ENCODE measurements at regions not wholly inside any gene's neighbourhood (a gene's known extent, or its start where the extent isn't known, plus 50 kb on each side); places are given as distances from the start of the nearest gene placed in this dataset.

DNA sequence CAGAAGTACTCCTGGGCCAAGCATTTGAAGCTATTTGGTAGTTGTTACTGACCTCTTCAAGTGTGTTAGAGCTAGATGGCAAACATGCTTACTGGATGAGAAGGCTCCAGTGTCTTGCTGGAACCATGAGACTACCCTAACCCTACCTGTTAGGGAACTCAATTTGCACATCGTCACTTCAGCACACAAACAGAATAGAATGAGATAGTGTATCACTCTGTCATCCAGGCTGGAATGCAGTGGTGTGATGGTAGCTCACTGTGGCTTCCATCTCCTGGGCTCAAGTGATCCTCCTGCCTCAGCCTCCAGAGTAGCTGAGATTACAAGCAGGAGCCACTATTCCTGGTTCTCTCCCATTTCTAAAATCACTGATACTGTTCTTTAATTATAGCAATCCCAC, 417.0 kb upstream of the ATXN7L3B start:
- no peak for DNase-seq
- Histone ChIP-seq H3K36me3 (replicated peaks) (no peaks in the 10 kb centered on the region), H3K4me3 (ENCODE audit: low read depth, low read length) (no peak overlapping the region), H3K27ac (no peak overlapping the region), H3K27me3 (replicated peaks) (no peaks in the 10 kb centered on the region)
- in situ Hi-C loops (cut with HindIII; ENCODE audit: low pct_ligation_motif_present, low sequenced_read_pairs): no loop called here
- TF ChIP-seq, protein P1, sequence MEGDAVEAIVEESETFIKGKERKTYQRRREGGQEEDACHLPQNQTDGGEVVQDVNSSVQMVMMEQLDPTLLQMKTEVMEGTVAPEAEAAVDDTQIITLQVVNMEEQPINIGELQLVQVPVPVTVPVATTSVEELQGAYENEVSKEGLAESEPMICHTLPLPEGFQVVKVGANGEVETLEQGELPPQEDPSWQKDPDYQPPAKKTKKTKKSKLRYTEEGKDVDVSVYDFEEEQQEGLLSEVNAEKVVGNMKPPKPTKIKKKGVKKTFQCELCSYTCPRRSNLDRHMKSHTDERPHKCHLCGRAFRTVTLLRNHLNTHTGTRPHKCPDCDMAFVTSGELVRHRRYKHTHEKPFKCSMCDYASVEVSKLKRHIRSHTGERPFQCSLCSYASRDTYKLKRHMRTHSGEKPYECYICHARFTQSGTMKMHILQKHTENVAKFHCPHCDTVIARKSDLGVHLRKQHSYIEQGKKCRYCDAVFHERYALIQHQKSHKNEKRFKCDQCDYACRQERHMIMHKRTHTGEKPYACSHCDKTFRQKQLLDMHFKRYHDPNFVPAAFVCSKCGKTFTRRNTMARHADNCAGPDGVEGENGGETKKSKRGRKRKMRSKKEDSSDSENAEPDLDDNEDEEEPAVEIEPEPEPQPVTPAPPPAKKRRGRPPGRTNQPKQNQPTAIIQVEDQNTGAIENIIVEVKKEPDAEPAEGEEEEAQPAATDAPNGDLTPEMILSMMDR (IDR thresholded peaks at IDR 0.05; ENCODE audit: low read depth, low read length, missing control alignments): no peak

DNA sequence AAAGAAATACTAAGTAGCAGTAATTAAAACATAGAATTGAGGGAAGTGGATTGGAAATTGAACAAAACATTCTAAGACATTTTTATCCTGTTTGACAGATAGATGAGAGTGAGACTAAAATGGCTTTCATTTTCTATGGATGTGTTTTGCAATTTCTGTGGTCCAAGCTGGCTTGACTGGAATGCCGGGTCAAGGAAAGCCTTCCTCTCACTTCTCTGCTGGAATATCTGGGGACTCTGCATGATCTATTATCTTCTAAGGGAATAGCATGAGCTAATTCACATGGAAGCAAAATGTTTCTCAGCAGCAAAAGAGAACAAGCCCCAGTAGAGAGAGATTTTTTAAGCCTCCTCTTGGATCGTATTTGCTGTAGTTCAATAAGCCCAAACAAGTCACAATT, 407.9 kb upstream of the ATXN7L3B start:
- in situ Hi-C loops (cut with HindIII; ENCODE audit: low pct_ligation_motif_present, low sequenced_read_pairs): no loop called here
- TF ChIP-seq, protein P1 (IDR thresholded peaks at IDR 0.05; ENCODE audit: low read depth, low read length, missing control alignments): no peak

DNA sequence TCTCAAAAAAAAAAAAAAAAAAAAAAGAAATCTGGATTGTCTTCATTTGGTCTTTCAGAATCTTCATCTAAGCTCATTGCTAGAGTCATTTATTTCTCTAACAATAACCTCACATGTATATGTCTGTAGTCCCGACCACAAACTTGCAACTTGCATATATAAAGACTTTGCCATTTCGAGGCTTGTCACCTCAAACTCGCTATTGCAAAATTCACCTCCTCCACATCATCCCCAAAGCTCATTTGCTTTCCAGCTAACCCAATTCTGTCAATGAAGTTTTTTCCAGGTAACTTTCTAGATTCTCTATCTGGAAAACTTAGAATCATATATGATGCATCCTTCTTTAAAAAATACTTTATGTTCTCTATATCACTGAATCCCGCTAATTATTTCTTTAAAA, 393.2 kb upstream of the ATXN7L3B start:
- no peak overlapping the region for H3K27ac ChIP-seq
- TF ChIP-seq, protein P1 (IDR thresholded peaks at IDR 0.05; ENCODE audit: low read depth, low read length, missing control alignments): no peak
- no peaks in the 10 kb centered on the region for H3K36me3 ChIP-seq (replicated peaks)
- in situ Hi-C loops (cut with HindIII; ENCODE audit: low pct_ligation_motif_present, low sequenced_read_pairs): no loop called here
- H3K27me3 ChIP-seq (replicated peaks): no peaks in the 10 kb centered on the region
- no peak for DNase-seq
- no peak overlapping the region for H3K4me3 ChIP-seq (ENCODE audit: low read depth, low read length)

More for the DNA sequence above, 407.9 kb upstream of the ATXN7L3B start:
- no peaks in the 10 kb centered on the region for H3K36me3 ChIP-seq (replicated peaks)
- H3K27me3 ChIP-seq (replicated peaks): no peaks in the 10 kb centered on the region
- H3K4me3 ChIP-seq (ENCODE audit: low read depth, low read length): no peak overlapping the region
- peak overlapping the region; percentile 52 for H3K27ac ChIP-seq
- peak; percentile 48 for DNase-seq

DNA sequence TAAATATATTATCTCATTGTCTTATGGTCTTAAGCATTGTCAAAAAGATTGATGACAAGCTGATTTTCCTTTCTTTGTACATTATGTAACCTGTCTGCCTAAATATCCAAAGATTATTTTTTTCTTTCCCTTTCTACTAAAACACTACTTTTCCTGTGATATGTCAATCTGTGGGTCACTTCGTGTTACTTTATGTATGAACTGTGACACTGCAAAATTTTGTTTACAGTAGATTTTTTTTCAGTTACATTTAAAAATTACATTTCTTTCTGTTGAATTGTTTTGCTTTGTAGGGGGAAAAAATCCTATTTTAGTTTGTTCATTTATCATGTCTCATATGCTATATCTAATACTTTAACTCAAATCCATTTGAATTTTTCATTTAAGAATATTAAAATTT, 392.3 kb upstream of the ATXN7L3B start:
- no peak for DNase-seq
- in situ Hi-C loops (cut with HindIII; ENCODE audit: low pct_ligation_motif_present, low sequenced_read_pairs): no loop called here
- no peaks in the 10 kb centered on the region for H3K27me3 ChIP-seq (replicated peaks)
- TF ChIP-seq, protein P1 (IDR thresholded peaks at IDR 0.05; ENCODE audit: low read depth, low read length, missing control alignments): no peak
- no peaks in the 10 kb centered on the region for H3K36me3 ChIP-seq (replicated peaks)
- H3K27ac ChIP-seq: no peak overlapping the region
- H3K4me3 ChIP-seq (ENCODE audit: low read depth, low read length): no peak overlapping the region

DNA sequence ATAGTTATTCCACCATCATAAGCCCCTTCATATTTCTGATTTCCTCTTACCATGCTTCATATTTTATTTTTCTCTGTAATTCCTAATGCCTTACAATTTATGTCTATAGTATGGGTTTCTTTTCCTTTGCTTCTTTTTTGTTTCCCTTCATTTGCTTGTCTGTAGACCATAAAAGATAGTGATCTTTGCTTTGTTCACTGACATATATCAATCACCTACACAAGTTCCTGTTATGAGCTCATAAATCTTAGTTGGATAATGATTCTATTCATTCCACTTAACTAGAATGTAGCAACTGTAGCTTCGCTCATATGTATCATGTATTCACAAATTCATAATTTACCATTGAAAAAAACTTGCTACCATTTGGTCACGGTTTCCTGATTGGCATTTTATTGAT, 388.8 kb upstream of the ATXN7L3B start:
- in situ Hi-C loops (cut with HindIII; ENCODE audit: low pct_ligation_motif_present, low sequenced_read_pairs): no loop called here
- no peaks in the 10 kb centered on the region for H3K36me3 ChIP-seq (replicated peaks)

DNA sequence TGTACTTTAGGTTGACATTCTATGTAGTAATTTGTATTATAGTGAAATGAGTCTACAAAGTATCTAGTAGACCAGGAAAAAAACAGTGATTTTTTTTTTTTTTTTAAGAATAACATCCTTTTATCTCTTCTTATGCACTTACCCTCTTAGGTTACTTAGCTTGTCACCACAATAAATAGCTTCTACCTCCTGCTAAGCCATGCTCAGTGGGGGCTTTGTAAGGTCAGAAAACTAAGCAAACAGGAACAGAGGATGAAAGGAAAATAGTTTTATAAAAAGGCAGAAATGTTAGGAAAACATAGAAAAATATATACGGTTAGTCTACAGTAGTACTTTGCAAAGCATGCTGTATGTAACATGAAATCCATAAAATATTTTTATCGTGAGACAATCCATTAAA, 385.3 kb upstream of the ATXN7L3B start:
- TF ChIP-seq, protein P1 (IDR thresholded peaks at IDR 0.05; ENCODE audit: low read depth, low read length, missing control alignments): no peak

More for the DNA sequence above, 388.8 kb upstream of the ATXN7L3B start:
- DNase-seq: no peak
- TF ChIP-seq, protein P1 (IDR thresholded peaks at IDR 0.05; ENCODE audit: low read depth, low read length, missing control alignments): no peak
- Histone ChIP-seq H3K27ac (no peak overlapping the region), H3K27me3 (replicated peaks) (no peaks in the 10 kb centered on the region), H3K4me3 (ENCODE audit: low read depth, low read length) (no peak overlapping the region)

More for the DNA sequence above, 385.3 kb upstream of the ATXN7L3B start:
- Histone ChIP-seq H3K27me3 (replicated peaks) (no peaks in the 10 kb centered on the region), H3K4me3 (ENCODE audit: low read depth, low read length) (no peak overlapping the region), H3K27ac (no peak overlapping the region), H3K36me3 (replicated peaks) (no peaks in the 10 kb centered on the region)
- no peak for DNase-seq
- in situ Hi-C loops (cut with HindIII; ENCODE audit: low pct_ligation_motif_present, low sequenced_read_pairs): no loop called here

All from brain microvascular endothelial cell (primary cell).